GM21737 (cell line): ENCODE measurements at regions not wholly inside any gene's neighbourhood (a gene's known extent, or its start where the extent isn't known, plus 50 kb on each side); places are given as distances from the start of the nearest gene placed in this dataset.

Experiments used
- ATAC-seq: cut with Tn5 transposase; IDR thresholded peaks from one replicate; pipeline ENCODE4 v1.9.1; 2021; ENCODE audit warnings: mild to moderate bottlenecking, moderate library complexity; ENCODE audit not compliant: unreplicated experiment

- no peak for ATAC-seq
These were observed 224.8 kb upstream of the LYZL1 start for GRCh38 chr10:29063806-29064644.

GRCh38 chr10:29064680-29065079, 224.2 kb upstream of the LYZL1 start:
- ATAC-seq: no peak

GRCh38 chr10:29067161-29067560, 221.7 kb upstream of the LYZL1 start:
- no peak for ATAC-seq

GRCh38 chr10:29067628-29068027, 221.2 kb upstream of the LYZL1 start:
- ATAC-seq: no peak

GRCh38 chr10:29068302-29068701, 220.6 kb upstream of the LYZL1 start:
- ATAC-seq: no peak

GRCh38 chr10:29068966-29069365, 219.9 kb upstream of the LYZL1 start:
- no peak for ATAC-seq

- no peak for ATAC-seq
These were observed 218.9 kb upstream of the LYZL1 start for GRCh38 chr10:29069941-29070340.

- ATAC-seq: no peak
These were observed 210.0 kb upstream of the LYZL1 start for GRCh38 chr10:29078919-29079318.

- ATAC-seq: no peak
These were observed 207.6 kb upstream of the LYZL1 start for GRCh38 chr10:29081231-29081630.

GRCh38 chr10:29081951-29082685, 206.8 kb upstream of the LYZL1 start:
- no peak for ATAC-seq

- ATAC-seq: no peak
These were observed 205.8 kb upstream of the LYZL1 start for GRCh38 chr10:29083096-29083495.

- no peak for ATAC-seq
These were observed 204.1 kb upstream of the LYZL1 start for GRCh38 chr10:29084681-29085307.

- ATAC-seq: no peak
These were observed 199.8 kb upstream of the LYZL1 start for GRCh38 chr10:29089091-29089490.

GRCh38 chr10:29096303-29096824, 192.5 kb upstream of the LYZL1 start:
- no peak for ATAC-seq

GRCh38 chr10:29098423-29098822, 190.4 kb upstream of the LYZL1 start:
- ATAC-seq: no peak

GRCh38 chr10:29099001-29099400, 189.9 kb upstream of the LYZL1 start:
- no peak for ATAC-seq

GRCh38 chr10:29099415-29099814, 189.5 kb upstream of the LYZL1 start:
- no peak for ATAC-seq

GRCh38 chr10:29100505-29100904, 188.4 kb upstream of the LYZL1 start:
- ATAC-seq: no peak

- no peak for ATAC-seq
These were observed 186.6 kb upstream of the LYZL1 start for GRCh38 chr10:29102233-29102632.

- no peak for ATAC-seq
These were observed 186.2 kb upstream of the LYZL1 start for GRCh38 chr10:29102636-29103035.

- ATAC-seq: no peak
These were observed 184.0 kb upstream of the LYZL1 start for GRCh38 chr10:29104661-29105399.
